ENCODE measurements at regions not wholly inside any gene's neighbourhood (a gene's known extent, or its start where the extent isn't known, plus 50 kb on each side); places are given as distances from the start of the nearest gene placed in this dataset. TPM values are rescaled to one million over a fixed set of nuclear protein-coding genes. Genes with fewer than 3 reads are reported as not detected.

Small RNA genes in the stretch of these regions (small RNA-seq; reads per million reads assigned to genes)
- gene RF00561 (ENCODE audit: insufficient read length, low read depth): not detected
